ENCODE measurements at regions not wholly inside any gene's neighbourhood (a gene's known extent, or its start where the extent isn't known, plus 50 kb on each side); places are given as distances from the start of the nearest gene placed in this dataset.
"Not testable (repeated sequence)": the region's sequence is repeated elsewhere in the genome, so short reads cannot be mapped to it uniquely, and the experiment has no call there.

DNA sequence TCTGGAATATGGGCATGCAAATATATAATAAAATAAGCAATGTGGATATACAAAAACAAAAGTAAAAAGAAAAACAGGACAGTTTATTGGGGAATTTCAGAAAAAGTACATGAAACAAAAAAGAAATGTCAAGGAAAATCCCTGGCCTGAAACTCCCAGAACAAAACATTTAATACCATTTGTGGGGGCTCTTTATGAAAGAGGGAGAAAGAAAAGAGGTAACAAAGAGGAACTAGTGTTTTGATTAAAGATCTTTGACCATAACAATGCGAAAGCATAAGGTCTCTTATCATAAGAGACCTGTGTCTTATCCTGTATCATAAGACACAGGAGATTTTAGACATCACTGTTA, 88.6 kb upstream of the ARID1B start:
- no peak for DNase-seq (ENCODE audit: low spot score)

DNA sequence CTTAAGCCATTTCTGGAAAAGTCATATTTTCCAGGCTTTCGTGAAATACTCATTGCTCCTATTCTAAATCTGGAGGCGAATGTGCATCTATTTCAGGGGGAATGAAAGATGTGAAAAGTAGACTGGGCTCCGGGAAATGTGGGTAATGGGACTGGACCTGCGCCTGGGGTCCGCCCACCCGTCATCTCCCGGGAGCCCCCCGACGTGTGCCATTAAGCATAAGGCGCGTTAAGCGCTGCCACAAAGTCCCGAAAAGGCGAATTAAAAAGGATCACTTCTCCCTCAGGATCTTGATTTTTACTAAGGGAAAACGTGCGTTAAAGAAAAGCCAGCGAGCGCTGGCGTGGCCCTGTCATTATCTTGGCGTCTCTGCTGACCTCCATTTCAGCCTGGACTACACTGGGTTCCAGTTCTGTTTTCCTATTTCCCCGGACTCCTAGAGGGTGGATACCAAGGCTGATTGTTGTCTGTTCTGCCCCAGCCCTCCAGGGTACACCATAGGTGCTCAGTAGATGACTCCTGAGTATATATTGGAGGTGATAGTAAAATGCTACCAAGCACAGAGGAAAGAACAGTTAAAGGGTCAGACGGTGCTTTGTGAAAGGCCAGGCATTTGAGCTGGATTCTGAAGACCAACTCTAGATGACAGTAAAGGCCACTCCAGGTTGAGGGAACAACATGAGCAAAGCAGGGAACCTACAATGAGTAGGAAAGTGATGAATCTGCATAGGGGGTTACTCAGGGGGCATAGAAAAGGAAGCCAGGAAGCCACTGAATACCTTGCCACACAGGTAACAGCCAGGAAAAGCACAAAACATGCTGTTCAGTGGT, 89.2 kb upstream of the ARID1B start:
- peak; percentile 65 for DNase-seq (ENCODE audit: low spot score)

DNA sequence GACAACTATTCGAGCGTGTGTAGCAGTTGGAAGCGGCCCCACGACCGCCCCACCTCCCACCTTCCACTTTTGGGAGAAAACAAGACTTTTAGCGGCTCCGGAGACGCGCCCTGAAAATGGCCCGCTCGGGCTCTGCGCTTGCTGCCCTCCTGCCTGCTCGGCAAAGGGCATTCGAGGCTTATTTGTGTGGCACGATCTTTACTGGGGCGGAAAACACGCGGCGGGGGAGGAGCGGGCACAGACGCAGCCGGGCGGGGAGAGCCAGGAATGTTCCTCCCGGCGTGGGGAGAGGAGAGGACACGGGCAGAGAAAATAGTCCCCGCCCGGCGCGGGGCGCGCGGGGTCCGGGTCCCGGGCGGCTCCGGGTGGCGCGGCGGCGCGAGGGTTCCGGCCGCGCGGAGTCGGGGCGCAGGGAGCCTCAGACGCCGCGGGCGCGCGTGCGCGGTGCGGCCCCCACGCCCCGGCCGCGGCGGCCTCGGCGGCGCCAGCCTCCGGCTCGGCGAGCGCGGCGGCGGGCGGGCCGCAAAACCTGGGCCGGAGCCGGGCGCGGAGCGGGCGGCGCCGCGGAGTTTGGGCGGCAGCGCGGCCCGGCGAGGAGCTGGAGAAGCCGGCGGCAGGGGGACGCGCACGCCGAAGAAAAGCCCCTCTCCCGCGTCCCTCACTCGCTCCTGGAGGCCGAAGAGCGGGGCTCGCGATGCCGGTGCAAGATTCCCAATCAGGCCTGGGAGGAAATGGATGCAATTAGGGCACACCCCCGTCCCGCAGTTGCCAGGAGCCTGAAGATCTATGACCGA, 90.0 kb upstream of the ARID1B start:
- peak; percentile 94 for DNase-seq (ENCODE audit: low spot score)

DNA sequence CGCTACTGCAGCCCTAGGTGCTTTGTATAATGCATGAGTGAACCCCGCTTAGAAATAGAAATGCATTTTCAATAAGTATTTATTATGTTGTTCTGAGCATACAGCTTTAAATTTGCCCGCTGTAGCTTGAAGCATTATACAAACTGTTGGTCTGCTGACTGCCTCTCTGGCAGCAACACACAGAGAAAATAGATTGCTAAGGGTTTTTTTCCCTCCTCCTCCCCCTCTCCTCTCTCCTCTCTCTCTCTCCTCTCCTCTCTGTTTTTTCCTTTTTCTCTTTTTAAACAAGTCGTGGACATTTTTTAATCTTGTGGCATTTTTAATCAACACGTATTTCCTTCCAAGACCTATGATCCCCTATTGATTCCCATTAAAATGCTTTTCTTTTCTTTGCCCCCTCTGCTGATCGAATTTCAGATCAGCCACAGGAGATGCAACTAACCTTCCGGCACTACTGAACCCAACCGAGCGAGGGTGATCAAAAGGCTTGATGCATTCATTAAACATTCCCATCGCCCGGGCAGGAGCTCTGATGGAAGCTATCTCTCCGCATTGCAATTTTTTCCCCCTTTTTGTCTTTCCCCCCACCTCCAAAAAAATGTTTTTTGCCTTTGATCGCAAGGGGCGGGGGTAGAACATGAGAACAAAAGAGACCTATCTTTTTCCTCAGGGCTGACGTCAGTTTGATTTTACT, 90.7 kb upstream of the ARID1B start:
- no peak for DNase-seq (ENCODE audit: low spot score)

DNA sequence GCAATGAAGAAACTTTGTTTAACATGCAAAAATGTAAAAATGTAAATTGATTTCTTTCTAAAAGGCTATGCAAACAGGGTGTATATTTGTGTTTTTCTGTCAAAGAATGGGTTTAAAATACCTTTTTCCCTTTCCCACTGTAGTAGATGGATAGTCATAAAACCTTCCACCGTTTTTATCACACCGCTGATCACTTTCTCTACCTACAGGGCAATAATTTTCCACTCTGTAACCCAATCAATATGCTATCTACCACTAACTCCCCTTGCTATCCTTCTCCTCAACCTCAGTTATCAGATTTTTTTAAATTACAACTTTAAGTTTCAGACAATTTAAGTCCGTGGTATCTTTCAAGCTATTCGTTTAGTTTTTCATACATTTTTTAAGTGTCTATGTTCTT, 91.4 kb upstream of the ARID1B start:
- no peak for DNase-seq (ENCODE audit: low spot score)

DNA sequence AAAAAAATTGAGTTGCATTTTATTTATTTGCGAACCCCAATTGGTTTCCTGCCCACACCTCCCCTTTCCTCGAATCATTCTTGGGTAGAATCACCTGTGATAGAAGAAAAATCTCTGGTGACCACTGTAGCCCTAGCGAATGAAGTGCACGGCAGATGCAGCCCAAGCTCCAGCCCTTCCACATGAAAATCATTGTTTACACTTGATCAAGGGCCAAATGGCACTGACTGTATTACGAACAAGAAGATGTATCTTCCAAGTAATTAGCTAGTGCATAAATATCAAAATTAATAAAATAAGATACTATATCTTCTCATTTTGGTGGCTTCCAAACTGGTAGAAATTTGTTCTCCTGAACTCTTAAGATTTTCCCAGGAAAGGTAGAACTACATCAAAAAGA, 93.4 kb upstream of the ARID1B start:
- no peak for DNase-seq (ENCODE audit: low spot score)

DNA sequence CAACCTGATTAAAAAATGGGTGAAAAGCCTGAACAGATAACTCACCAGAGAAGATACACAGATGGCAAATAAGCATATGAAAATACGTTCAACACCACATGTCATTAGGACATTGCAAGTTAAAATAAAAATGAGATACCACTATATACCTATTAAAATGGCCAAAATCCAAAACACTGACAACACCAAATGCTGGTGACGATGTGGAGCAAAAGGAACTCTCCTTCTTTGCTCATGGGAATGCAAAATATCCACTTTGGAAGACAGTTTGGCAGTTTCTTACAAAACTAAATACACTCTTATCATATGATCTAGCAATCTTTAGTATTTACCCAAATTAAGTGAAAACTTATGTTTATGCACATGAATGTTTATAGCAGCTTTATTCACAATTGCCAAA, 100.5 kb upstream of the ARID1B start:
- DNase-seq (ENCODE audit: low spot score), result no peak

DNA sequence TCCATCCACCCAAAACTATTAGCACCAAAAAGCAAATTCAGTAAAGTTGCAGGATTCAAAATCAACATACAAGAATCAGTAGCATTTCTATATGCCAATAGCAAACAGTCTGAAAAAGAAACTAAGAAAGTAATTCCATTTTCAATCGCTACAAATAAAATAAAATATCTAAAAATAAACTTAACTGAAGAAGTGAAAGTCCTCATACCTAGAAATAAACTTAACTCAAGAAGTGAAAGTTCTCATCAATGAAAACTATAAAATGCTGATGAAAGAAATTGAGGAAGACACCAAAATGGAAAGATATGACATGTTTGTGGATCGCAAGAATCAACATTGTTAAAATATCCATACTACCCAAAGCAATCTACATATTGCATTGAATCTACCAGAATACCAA, 103.0 kb upstream of the ARID1B start:
- DNase-seq (ENCODE audit: low spot score), result no peak

DNA sequence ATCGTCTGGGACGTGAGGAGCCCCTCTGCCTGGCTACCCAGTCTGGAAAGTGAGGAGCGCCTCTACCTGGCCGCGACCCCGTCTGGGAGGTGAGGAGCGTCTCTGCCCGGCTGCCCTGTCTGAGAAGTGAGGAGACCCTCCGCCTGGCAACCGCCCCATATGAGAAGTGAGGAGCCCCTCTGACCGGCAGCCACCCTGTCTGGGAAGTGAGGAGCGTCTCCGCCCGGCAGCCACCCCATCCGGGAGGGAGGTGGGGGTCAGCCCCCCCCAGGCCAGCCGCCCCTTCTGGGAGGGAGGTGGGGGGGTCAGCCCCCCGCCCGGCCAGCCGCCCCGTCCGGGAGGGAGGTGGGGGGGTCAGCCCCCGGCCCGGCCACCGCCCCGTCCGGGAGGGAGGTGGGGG, 107.1 kb upstream of the ARID1B start:
- DNase-seq (ENCODE audit: low spot score), result not testable (repeated sequence)

DNA sequence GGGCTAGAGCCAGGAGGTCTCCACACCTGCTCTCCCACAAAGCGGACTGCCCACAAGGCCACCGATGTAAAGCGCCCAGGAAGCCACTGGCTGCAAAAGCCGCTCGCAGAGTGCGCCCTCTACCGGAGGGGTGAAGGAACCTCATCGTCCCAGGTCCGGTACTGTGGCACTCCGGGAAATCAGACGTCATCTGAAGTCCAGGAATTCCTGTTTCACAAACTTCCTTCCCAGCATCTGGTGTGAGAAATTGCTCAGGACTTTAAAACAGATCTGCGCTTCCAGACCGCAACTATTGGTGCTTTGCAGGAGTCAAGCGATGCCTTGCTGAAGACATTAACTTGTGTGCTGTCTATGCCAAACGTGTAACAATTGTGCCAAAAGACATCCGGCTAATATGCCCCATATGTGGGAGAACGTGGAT, 115.1 kb upstream of the ARID1B start:
- DNase-seq (ENCODE audit: low spot score), result no peak

DNA sequence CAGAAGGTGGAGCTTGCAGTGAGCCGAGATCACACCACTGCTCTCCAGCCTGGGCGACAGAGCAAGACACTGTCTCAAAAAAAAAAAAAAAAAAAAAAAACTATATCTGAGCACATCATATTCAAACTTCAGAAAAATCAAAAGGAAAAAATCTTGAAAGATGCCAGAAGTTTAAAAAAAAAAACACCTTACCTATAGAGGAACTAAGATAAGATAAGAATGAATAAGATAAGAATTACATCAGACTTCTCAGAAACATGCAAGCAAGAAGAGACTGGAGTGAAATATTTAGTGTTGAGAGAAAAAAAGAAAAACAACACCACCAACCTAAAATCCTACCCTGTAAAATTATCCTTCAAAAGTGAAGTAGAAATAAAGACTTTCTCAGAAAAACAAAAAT, 116.8 kb upstream of the ARID1B start:
- DNase-seq (ENCODE audit: low spot score), result no peak

DNA sequence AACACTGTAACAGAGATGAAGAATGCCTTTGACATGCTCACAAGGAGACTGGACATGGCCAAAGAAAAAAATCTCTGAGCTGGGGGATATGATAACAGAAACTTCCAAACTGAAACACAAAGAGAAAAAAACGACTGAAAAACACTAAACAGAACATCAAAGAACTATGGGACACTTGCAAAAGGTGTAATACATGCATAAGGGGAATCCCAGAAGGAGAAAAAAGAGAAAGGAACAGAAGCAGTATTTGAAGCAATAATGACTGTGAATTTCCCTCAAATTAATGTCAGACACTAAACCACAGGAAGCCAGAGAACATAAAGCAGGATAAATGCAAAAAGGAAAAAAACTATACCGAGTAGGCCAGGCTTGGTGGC, 117.4 kb upstream of the ARID1B start:
- no peak for DNase-seq (ENCODE audit: low spot score)

DNA sequence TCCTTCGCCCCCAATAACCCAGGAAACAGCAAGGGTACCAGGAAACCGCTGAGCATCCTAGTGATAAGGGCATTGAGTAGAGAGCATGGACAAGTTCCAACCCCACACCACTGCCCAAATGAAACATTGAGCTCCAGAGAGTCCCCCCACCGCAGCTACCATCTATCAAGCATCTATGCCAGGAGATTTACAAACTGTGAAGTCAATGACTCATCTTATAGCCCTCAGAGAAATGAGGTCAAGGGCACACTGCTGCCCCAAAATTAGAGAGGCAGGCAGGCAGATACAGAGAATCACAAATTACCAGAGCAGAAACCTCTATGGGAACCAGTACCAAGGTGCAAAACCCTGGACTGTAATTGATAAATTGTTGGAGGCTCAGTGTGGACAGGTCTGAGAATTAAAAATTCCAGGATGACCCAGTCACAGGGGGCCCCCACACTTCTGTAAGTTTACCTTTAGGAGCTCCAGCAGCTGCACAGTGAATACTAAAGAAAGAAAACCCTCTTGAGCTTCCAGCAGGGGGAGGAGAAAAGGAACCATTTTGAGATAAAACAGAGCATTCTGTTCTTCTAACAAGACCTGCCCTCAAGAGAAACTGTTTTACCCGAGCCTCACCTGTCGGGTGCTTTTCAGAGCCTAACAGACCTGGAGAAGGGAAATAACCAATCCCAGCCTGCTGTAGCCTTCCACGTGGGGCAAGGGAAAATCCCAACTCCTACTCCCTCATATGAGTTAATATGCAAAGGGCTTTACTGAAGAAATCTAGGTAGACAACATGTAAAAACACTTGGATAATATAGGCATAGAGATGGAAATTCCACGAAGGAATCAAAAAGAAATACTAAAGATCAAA, 118.0 kb upstream of the ARID1B start:
- DNase-seq (ENCODE audit: low spot score), result no peak

DNA sequence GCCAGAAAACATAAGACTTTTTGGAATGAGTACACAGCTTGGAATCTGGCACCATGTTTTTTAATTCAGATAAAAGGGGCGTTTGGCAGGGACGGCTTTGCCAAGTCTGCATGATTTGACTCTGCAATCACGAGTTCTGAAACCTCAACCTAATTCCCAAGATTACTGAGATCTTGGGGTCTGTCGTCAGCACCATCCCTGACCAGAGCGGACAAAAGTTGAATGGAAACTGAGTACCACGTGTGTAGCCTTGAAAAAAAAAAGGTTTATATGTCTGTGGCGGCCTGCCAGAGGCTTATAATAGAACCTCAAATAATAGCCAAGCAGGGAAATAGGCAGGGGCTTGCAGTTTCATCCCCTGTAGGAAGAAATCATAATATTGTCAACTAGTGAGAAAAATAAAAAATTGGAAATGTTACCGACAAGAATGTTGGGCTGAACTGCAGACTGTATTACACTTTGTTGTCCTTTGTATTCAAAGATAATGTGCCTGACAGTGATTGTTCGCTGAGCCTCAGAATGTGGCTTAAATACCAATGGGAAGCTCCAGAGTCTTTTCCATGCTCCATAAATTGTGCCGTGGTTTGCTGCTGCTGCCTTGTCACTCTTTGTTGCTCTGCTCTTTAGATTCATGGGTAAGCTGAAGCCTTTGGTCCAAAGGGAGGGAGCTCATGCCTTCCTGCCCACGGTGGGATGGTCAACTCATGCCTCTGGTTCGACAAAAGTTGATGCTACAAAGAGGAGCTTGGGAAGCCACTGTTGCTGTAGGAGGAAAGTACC, 118.8 kb upstream of the ARID1B start:
- DNase-seq (ENCODE audit: low spot score), result no peak

DNA sequence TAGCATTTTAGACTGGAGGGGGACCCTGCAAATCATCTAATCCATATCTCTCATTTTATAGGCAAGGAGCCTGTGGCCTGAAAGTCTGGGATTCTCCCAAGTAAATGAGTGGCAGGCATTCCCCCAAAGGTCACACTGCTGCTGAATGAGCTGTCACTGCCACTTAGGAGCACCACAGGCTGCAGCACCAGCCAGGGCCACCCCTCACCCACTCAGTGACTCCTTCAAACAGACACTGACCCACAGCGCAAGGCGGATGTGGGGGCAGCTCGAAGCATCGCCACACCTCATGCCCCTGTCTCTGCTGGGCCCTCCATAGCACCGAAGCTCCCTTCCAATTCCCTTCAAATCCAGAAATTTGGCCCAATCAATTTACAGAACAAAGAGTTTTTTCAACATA, 119.9 kb upstream of the ARID1B start:
- DNase-seq (ENCODE audit: low spot score), result no peak

DNA sequence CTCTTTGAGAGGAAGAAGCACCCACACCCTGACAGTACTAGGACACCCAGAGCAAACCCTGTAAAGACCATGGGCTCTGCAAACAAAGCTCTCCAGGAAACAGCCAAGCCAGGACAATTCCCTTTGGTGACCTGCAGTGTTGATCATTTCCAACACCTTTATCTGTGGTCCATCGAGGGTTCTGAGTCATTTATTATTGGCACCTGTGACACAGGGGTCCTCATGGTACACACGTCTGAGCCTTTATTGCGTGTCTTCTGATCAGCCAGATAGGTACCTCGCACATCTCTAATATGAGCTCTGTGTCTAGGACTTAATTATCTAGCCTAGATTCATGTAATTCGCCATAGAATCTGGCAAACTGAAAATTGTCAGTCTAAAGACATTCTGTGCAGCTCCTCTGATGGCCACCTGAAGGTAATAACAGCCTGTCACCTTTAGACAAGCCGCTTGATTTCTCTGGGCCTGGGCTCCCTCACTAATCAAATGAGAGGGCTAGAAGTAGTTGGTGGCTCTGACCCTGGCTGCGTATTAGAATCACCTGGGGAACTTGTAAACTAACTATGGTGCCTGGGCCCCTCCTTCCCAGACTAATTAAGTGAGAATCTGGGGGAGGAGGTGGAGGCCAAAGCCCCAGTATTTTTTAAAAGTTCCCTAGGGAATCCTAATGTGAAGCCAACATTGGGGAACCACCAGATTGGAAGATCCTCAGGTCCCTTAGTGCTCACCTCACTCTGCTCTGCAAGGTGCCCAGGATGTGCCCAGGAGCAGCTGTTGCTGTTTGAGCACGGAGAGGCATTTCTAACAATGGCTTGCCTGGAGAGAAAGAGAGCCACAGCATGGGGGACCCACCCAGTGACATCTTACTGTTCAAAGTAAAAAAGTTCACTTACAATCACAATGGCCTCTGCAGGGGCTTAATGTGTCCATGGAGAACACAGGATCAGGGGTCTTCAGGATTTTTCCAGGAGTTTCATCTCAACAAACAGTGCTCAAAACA, 122.0 kb upstream of the ARID1B start:
- no peak for DNase-seq (ENCODE audit: low spot score)

DNA sequence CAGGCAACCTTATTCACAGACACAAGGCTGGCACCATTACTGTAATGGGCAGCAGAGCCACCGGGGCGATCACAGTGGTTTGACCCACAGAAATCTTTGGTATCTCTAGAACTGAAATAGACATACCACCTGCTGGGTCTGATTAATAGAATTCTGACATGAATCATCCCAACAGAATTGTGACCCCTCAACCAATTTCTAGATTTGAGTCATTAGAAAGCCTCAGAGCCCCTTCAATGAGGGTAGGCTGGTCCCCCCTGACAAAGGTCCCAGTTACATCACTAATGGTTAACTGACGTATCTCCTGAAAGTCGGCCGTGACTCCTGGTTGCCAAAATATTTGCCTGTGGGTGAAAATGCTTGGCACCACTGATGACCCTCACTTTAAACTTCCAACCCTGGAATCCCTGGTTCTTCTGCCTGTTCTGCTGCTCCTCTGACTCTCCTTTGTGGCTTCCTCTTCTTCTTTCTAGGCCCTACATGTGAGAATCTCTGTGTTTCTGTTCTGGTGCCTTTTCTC, 124.9 kb upstream of the ARID1B start:
- no peak for DNase-seq (ENCODE audit: low spot score)

DNA sequence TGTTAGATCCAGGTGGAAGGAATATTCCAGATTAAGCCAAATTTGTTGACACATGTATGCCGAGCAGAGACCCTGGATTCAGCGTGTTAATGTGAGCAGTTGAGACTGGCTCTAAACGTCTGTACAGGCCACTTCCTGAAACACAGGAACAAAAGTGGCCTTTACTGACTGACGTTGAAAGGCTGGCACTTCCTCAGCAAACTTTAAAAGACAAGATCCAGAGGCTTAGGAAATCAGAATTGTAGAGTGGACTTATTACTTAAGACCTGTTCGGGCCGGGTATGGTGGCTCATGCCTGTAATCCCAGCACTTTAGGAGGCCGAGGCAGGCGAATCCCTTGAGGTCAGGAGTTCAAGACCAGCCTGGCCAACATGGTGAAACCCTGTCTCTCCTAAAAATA, 125.7 kb upstream of the ARID1B start:
- DNase-seq (ENCODE audit: low spot score), result no peak

DNA sequence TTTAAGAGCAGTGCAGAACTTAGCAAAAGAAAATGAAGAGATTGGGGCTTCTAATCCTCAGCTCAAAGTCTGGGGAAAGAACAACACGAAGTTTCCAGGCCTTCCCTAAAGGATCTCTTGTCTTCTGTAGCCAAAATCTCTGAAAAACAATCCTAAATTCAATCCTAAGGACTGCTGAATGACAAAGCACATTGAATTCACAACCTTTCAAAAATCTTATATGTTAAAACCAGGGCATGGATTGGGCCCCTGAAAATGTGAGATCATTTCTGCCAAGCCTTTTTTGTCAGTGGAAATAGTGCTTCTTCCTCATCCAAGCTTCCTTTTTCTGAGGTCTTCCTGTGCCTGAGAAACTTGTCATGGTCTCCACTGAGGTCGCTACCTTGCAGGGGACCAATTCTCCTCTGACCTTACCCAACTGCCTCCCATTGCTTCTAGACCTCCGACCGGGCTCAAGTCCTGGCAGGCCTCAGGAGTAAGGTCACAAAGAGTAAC, 126.2 kb upstream of the ARID1B start:
- no peak for DNase-seq (ENCODE audit: low spot score)

DNA sequence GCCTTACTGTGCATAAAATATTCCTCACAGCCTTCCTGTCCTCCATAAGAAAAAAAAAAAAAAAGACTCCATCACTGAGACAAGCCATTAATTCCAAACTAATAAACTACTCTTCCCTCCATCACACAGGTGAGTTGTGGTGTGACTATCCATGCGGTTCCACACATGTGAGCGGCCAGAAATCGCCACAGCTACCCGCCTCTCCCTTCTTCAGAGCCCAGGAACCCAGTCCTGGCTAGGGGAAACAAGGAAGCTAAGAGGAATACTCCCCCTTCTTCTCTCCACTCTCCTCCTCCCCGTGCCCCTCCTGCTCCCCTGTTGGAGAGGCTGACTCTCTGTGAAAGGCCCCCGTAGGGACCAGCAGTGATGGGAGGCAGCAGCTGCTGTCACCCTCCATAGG, 128.6 kb upstream of the ARID1B start:
- no peak for DNase-seq (ENCODE audit: low spot score)
